HepG2 (cell line): ENCODE measurements at regions not wholly inside any gene's neighbourhood (a gene's known extent, or its start where the extent isn't known, plus 50 kb on each side); places are given as distances from the start of the nearest gene placed in this dataset.

ENCODE experiments used
- ATAC-seq: fragments of 200-7000 bp; cut with Tn5 transposase; 3 replicates; pipeline ENCODE4 v1.9.1; 2020; ENCODE audit warnings: mild to moderate bottlenecking, moderate library complexity
- BruUV-seq: library from RNA; stranded (reverse); fragments of 400-500 nt; replicated peaks from 2 replicates; lab custom pipeline; 2021; lab: Mats Ljungman, UMichigan
- CTCF ChIA-PET: fragments of 300-600 bp; formaldehyde crosslinking; extraction: SDS; loops from one replicate; lab custom pipeline; 2021; ENCODE audit warnings: low total read pairs, inconsistent platforms, low intra/inter-chr PET ratio; lab: Yijun Ruan, JAX
- POLR2A ChIA-PET: fragments of 350-600 bp; sonication (Branson Sonifier 250); formaldehyde crosslinking; loops from one replicate; lab custom pipeline; 2020; ENCODE audit warnings: antibody characterized with exemption, inconsistent platforms; lab: Yijun Ruan, JAX
- DNase-seq: peaks from one replicate; pipeline ENCODE4 v3.0.0-alpha.2; 2015; ENCODE audit warnings: low spot score
- FAIRE-seq: peaks from 3 replicates; lab custom pipeline; 2011; peaks lifted over from hg19 to GRCh38; lab: Jason Lieb, UNC
- H2AFZ ChIP-seq: one replicate; pipeline ENCODE4 v1.6.1; 2011; ENCODE audit warnings: low read length, inconsistent platforms
- H3K27ac ChIP-seq: fragments of 300-600 bp; 3 replicates; pipeline ENCODE4 v1.8.0; 2011; ENCODE audit warnings: mixed run types, mild to moderate bottlenecking, mixed read lengths, low read length, inconsistent platforms; ENCODE audit not compliant: insufficient read depth; ENCODE audit errors: extremely low read length
- H3K27me3 ChIP-seq, 2 experiments: fragments of 200-600 bp in 1 of 2; 2 replicates in 1 of 2; 3 replicates in 1 of 2; pipeline versions ENCODE4 v1.6.0 to v1.8.0; 2011; ENCODE audit warnings: low read length in 2 of 2, mild to moderate bottlenecking in 2 of 2, moderate library complexity in 2 of 2, inconsistent platforms in 1 of 2; ENCODE audit not compliant: insufficient read depth in 2 of 2, control insufficient read depth in 1 of 2
- H3K36me3 ChIP-seq, 2 experiments: fragments of 200-600 bp in 1 of 2; replicated peaks in 1 of 2; 2 replicates in 1 of 2; 3 replicates in 1 of 2; pipeline versions ENCODE4 v1.5.1 to v1.8.0; 2011; ENCODE audit warnings: low read length in 2 of 2, inconsistent platforms in 1 of 2; ENCODE audit not compliant: insufficient read depth in 2 of 2, control insufficient read depth in 1 of 2
- H3K4me1 ChIP-seq: 2 replicates; pipeline ENCODE4 v1.5.1; 2012; ENCODE audit warnings: low read length, inconsistent platforms; ENCODE audit not compliant: insufficient read depth
- H3K4me2 ChIP-seq: 2 replicates; pipeline ENCODE4 v1.6.0; 2011; ENCODE audit warnings: low read depth, low read length, inconsistent platforms
- H3K4me3 ChIP-seq, 3 experiments: fragments of 200-600 bp in 1 of 3; sonication (generic), shearing (Covaris generic) in 1 of 3; replicated peaks in 1 of 3; 2 replicates each; pipeline ENCODE4 v1.5.1; 2011 to 2016; ENCODE audit warnings: low read length in 3 of 3, inconsistent platforms in 2 of 3, low read depth in 2 of 3, mild to moderate bottlenecking in 2 of 3, control low read depth in 1 of 3, mixed read lengths in 1 of 3; ENCODE audit not compliant: insufficient read depth in 1 of 3
- H3K79me2 ChIP-seq: one replicate; pipeline ENCODE4 v1.6.1; 2011; ENCODE audit warnings: low read length, inconsistent platforms; ENCODE audit not compliant: insufficient read depth
- H3K9ac ChIP-seq: 2 replicates; pipeline ENCODE4 v1.6.0; 2011; ENCODE audit warnings: mild to moderate bottlenecking, low read depth, low read length, inconsistent platforms; ENCODE audit not compliant: insufficient read depth
- H3K9me3 ChIP-seq: 2 replicates; pipeline ENCODE4 v1.5.1; 2012; ENCODE audit warnings: mild to moderate bottlenecking, low read length
- H4K20me1 ChIP-seq: 2 replicates; pipeline ENCODE4 v1.6.0; 2011; ENCODE audit warnings: inconsistent platforms, mild to moderate bottlenecking, low read length, moderate library complexity; ENCODE audit not compliant: insufficient read depth
- BCL6 ChIP-seq: IDR thresholded peaks from 2 replicates; pipeline ENCODE4 v1.6.1; 2016; ENCODE audit warnings: missing genetic modification reagents, missing compliant biosample characterization
- FOXA3 ChIP-seq: IDR thresholded peaks from 2 replicates; pipeline ENCODE4 v1.6.1; 2016; ENCODE audit warnings: missing genetic modification reagents, missing compliant biosample characterization
- HNF4G ChIP-seq, 2 experiments: sonication (generic) in 1 of 2; formaldehyde crosslinking in 1 of 2; IDR thresholded peaks; 2 replicates each; pipeline versions ENCODE4 v1.4.0 to v1.6.1; 2011 to 2020; ENCODE audit warnings: borderline replicate concordance in 2 of 2, low read depth in 2 of 2, mild to moderate bottlenecking in 2 of 2, low read length in 1 of 2, missing genetic modification reagents in 1 of 2, moderate library complexity in 1 of 2
- HOXA9 ChIP-seq: sonication (generic); formaldehyde crosslinking; IDR thresholded peaks from 2 replicates; pipeline ENCODE4 v1.8.1; 2022; ENCODE audit warnings: missing genetic modification reagents, mild to moderate bottlenecking, moderate library complexity, borderline replicate concordance
- MTA3 ChIP-seq: sonication (generic); formaldehyde crosslinking; IDR thresholded peaks from 2 replicates; pipeline ENCODE4 v1.4.0; 2020; ENCODE audit warnings: missing genetic modification reagents
- MXD4 ChIP-seq: IDR thresholded peaks from 2 replicates; pipeline ENCODE4 v1.6.1; 2016; ENCODE audit warnings: mild to moderate bottlenecking, missing biosample characterization, missing genetic modification reagents
- PAX8 ChIP-seq: sonication (generic); formaldehyde crosslinking; IDR thresholded peaks from 2 replicates; pipeline ENCODE4 v1.8.0; 2022; ENCODE audit warnings: mild to moderate bottlenecking, missing genetic modification reagents, borderline replicate concordance
- PHF20 ChIP-seq: sonication (generic); formaldehyde crosslinking; IDR thresholded peaks from 2 replicates; pipeline ENCODE4 v1.5.0; 2020; ENCODE audit warnings: mild to moderate bottlenecking, missing genetic modification reagents
- RFX1 ChIP-seq: fragments of 450-650 bp; IDR thresholded peaks from 2 replicates; pipeline ENCODE4 v1.6.1; 2017
- SP4 ChIP-seq: sonication (generic); formaldehyde crosslinking; IDR thresholded peaks from 2 replicates; pipeline ENCODE4 v1.8.1; 2023; ENCODE audit warnings: mild to moderate bottlenecking, missing genetic modification reagents
- TARDBP ChIP-seq: sonication (generic); formaldehyde crosslinking; IDR thresholded peaks from 2 replicates; pipeline ENCODE4 v1.8.0; 2022; ENCODE audit warnings: mild to moderate bottlenecking, missing genetic modification reagents
- ZBTB7A ChIP-seq: sonication (generic); formaldehyde crosslinking; IDR thresholded peaks from 2 replicates; pipeline ENCODE4 v1.8.0; 2022; ENCODE audit warnings: mild to moderate bottlenecking, missing genetic modification reagents
- ZNF251 ChIP-seq: sonication (generic); formaldehyde crosslinking; IDR thresholded peaks from 2 replicates; pipeline ENCODE4 v1.9.0; 2021; ENCODE audit warnings: mild to moderate bottlenecking, missing genetic modification reagents
- ZNF253 ChIP-seq: sonication (generic); formaldehyde crosslinking; IDR thresholded peaks from 2 replicates; pipeline ENCODE4 v1.8.0; 2022; ENCODE audit warnings: mild to moderate bottlenecking, missing genetic modification reagents, borderline replicate concordance
- ZNF441 ChIP-seq: sonication (generic); formaldehyde crosslinking; IDR thresholded peaks from 2 replicates; pipeline ENCODE4 v1.7.0; 2021; ENCODE audit warnings: missing genetic modification reagents, borderline replicate concordance
- ZNF564 ChIP-seq: sonication (generic); formaldehyde crosslinking; IDR thresholded peaks from 2 replicates; pipeline ENCODE4 v1.8.1; 2023; ENCODE audit warnings: mild to moderate bottlenecking, missing genetic modification reagents
- ZNF609 ChIP-seq: sonication (generic); formaldehyde crosslinking; IDR thresholded peaks from 2 replicates; pipeline ENCODE4 v1.4.0; 2020; ENCODE audit warnings: mild to moderate bottlenecking, missing genetic modification reagents, borderline replicate concordance
- ZNF788 ChIP-seq: sonication (generic); formaldehyde crosslinking; IDR thresholded peaks from 2 replicates; pipeline ENCODE4 v1.5.0; 2020; ENCODE audit warnings: mild to moderate bottlenecking, missing genetic modification reagents, borderline replicate concordance
- WGBS: methylation state at CpG from one replicate; pipeline ENCODE4 v1.1.6; 2017; ENCODE audit warnings: low lambda C conversion rate; 5-methylcytosine and 5-hydroxymethylcytosine counted together
- in situ Hi-C: cut with HindIII; loops from 2 replicates; pipeline ENCODE4 v1.10.0; 2017; ENCODE audit warnings: low pct_unique_long_range_greater_than_20kb; ENCODE audit not compliant: extremely low pct_ligation_motif_present
- intact Hi-C: fragments of 100-400 bp; cut with micrococcal nuclease; formaldehyde crosslinking; loops from one replicate; pipeline ENCODE4 v1.10.0; 2022; ENCODE audit not compliant: unreplicated experiment
- TF ChIP-seq, protein P1 (sequence below): sonication (generic); formaldehyde crosslinking; IDR thresholded peaks from 2 replicates; pipeline ENCODE4 v1.5.1; 2020; ENCODE audit warnings: mild to moderate bottlenecking, moderate library complexity, missing genetic modification reagents

GRCh38 chr1:5465281-5465711, 526.9 kb downstream of the NPHP4 start:
- in situ Hi-C loops: no loop called here
- H3K9ac ChIP-seq: no peak overlapping the region
- H3K79me2 ChIP-seq: no peaks in the 10 kb centered on the region
- TF ChIP-seq HNF4G (IDR thresholded peaks at IDR 0.05; ENCODE audit: borderline replicate concordance, low read depth, low read length): no peak
- TF ChIP-seq HNF4G (CRISPR knock-in tag; IDR thresholded peaks at IDR 0.05; ENCODE audit: borderline replicate concordance, low read depth): no peak
- TF ChIP-seq HOXA9 (CRISPR knock-in tag): no peak
- TF ChIP-seq BCL6 (CRISPR knock-in tag): no peak
- no peak for TF ChIP-seq ZNF609
- TF ChIP-seq ZNF251 (CRISPR knock-in tag): no peak
- no peak for TF ChIP-seq RFX1
- no peak for TF ChIP-seq SP4 (CRISPR knock-in tag)
- no peak for TF ChIP-seq ZNF788 (CRISPR knock-in tag)
- TF ChIP-seq ZNF441 (CRISPR knock-in tag): no peak
- no peak for TF ChIP-seq MTA3 (CRISPR knock-in tag)
- no peak for TF ChIP-seq ZNF253 (CRISPR knock-in tag)
- TF ChIP-seq MXD4 (CRISPR knock-in tag): no peak
- no peak for TF ChIP-seq ZBTB7A (CRISPR knock-in tag)
- TF ChIP-seq, protein P1, sequence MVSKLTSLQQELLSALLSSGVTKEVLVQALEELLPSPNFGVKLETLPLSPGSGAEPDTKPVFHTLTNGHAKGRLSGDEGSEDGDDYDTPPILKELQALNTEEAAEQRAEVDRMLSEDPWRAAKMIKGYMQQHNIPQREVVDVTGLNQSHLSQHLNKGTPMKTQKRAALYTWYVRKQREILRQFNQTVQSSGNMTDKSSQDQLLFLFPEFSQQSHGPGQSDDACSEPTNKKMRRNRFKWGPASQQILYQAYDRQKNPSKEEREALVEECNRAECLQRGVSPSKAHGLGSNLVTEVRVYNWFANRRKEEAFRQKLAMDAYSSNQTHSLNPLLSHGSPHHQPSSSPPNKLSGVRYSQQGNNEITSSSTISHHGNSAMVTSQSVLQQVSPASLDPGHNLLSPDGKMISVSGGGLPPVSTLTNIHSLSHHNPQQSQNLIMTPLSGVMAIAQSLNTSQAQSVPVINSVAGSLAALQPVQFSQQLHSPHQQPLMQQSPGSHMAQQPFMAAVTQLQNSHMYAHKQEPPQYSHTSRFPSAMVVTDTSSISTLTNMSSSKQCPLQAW (CRISPR knock-in tag): no peak
- TF ChIP-seq PHF20 (CRISPR knock-in tag): no peak
- TF ChIP-seq FOXA3: no peak
- TF ChIP-seq ZNF564 (CRISPR knock-in tag): no peak
- no peak for TF ChIP-seq TARDBP (CRISPR knock-in tag)
- TF ChIP-seq PAX8: no peak
- no peaks in the 10 kb centered on the region; the same call in 1 of the 2 replicates for H3K9me3 ChIP-seq
- POLR2A ChIA-PET: no interaction called here
- no peaks in the 10 kb centered on the region for H3K36me3 ChIP-seq
- no peak for DNase-seq
- peaks cover 0 to under 1% of the 10 kb centered on the region in 2 experiments; a peak in 2 of 5 replicates for H3K27me3 ChIP-seq
- no peak for ATAC-seq
- no peak overlapping the region for H3K4me3 ChIP-seq
- no peak for FAIRE-seq
- H3K4me1 ChIP-seq: no peaks in the 10 kb centered on the region
- no TSS peak for BruUV-seq
- 11% methylated on average over 7 of the region's 7 CpGs for WGBS
- CTCF ChIA-PET: no interaction called here
- no peak overlapping the region for H3K4me2 ChIP-seq
- no peak overlapping the region for H3K27ac ChIP-seq
- intact Hi-C loops: no loop called here
- H4K20me1 ChIP-seq: no peaks in the 10 kb centered on the region
- no peak overlapping the region for H2AFZ ChIP-seq
